ENCODE measurements at regions not wholly inside any gene's neighbourhood (a gene's known extent, or its start where the extent isn't known, plus 50 kb on each side); places are given as distances from the start of the nearest gene placed in this dataset.
"Not testable (repeated sequence)": the region's sequence is repeated elsewhere in the genome, so short reads cannot be mapped to it uniquely, and the experiment has no call there.

DNA sequence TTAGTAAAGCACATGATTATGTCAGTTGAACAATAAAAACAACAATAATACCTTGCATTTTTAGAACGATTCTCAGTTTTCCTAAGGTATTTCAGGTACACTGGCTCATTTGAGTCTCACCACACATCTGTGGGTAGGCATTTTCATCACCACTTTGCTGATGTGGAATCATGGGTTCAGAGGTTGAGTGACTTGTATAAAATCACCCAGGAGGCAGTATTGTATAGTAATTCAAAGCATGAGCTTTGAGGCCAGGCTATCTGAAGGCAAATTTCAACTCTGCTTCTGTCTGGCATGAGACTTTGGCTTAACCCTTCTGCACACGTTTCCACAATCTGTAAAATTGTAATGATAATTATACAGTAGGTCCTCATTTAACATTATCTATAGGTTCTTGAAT, 183.9 kb upstream of the CMC1 start:
- no peak overlapping the region for H3K4me2 ChIP-seq (ENCODE audit: low read length)
- H3K9me2 ChIP-seq (ENCODE audit: insufficient read depth, low read length): no peaks in the 10 kb centered on the region
- no peaks in the 10 kb centered on the region for H3K9me3 ChIP-seq (ENCODE audit: low read length)
- TF ChIP-seq, protein P1, sequence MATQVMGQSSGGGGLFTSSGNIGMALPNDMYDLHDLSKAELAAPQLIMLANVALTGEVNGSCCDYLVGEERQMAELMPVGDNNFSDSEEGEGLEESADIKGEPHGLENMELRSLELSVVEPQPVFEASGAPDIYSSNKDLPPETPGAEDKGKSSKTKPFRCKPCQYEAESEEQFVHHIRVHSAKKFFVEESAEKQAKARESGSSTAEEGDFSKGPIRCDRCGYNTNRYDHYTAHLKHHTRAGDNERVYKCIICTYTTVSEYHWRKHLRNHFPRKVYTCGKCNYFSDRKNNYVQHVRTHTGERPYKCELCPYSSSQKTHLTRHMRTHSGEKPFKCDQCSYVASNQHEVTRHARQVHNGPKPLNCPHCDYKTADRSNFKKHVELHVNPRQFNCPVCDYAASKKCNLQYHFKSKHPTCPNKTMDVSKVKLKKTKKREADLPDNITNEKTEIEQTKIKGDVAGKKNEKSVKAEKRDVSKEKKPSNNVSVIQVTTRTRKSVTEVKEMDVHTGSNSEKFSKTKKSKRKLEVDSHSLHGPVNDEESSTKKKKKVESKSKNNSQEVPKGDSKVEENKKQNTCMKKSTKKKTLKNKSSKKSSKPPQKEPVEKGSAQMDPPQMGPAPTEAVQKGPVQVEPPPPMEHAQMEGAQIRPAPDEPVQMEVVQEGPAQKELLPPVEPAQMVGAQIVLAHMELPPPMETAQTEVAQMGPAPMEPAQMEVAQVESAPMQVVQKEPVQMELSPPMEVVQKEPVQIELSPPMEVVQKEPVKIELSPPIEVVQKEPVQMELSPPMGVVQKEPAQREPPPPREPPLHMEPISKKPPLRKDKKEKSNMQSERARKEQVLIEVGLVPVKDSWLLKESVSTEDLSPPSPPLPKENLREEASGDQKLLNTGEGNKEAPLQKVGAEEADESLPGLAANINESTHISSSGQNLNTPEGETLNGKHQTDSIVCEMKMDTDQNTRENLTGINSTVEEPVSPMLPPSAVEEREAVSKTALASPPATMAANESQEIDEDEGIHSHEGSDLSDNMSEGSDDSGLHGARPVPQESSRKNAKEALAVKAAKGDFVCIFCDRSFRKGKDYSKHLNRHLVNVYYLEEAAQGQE (IDR thresholded peaks at IDR 0.05; ENCODE audit: borderline replicate concordance): no peak
- TF ChIP-seq EZH2 (IDR thresholded peaks at IDR 0.05; ENCODE audit: borderline replicate concordance, insufficient read depth, low read length, poor library complexity, severe bottlenecking) (no peak), SMC3 (conservative IDR thresholded peaks at IDR 0.05; ENCODE audit: poor library complexity) (no peak), POLR2AphosphoS5 (IDR thresholded peaks at IDR 0.05) (no peak), RAD21 (conservative IDR thresholded peaks at IDR 0.05) (no peak), MXI1 (conservative IDR thresholded peaks at IDR 0.05; ENCODE audit: poor library complexity, severe bottlenecking) (no peak), TAF1 (IDR thresholded peaks at IDR 0.05; ENCODE audit: low read depth) (no peak), EP300 (conservative IDR thresholded peaks at IDR 0.05; ENCODE audit: poor library complexity, severe bottlenecking) (no peak)
- TF ChIP-seq, protein P2, sequence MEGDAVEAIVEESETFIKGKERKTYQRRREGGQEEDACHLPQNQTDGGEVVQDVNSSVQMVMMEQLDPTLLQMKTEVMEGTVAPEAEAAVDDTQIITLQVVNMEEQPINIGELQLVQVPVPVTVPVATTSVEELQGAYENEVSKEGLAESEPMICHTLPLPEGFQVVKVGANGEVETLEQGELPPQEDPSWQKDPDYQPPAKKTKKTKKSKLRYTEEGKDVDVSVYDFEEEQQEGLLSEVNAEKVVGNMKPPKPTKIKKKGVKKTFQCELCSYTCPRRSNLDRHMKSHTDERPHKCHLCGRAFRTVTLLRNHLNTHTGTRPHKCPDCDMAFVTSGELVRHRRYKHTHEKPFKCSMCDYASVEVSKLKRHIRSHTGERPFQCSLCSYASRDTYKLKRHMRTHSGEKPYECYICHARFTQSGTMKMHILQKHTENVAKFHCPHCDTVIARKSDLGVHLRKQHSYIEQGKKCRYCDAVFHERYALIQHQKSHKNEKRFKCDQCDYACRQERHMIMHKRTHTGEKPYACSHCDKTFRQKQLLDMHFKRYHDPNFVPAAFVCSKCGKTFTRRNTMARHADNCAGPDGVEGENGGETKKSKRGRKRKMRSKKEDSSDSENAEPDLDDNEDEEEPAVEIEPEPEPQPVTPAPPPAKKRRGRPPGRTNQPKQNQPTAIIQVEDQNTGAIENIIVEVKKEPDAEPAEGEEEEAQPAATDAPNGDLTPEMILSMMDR (IDR thresholded peaks at IDR 0.05; ENCODE audit: poor library complexity, severe bottlenecking): no peak
- no peaks in the 10 kb centered on the region for H3K27me3 ChIP-seq (ENCODE audit: insufficient read depth, low read depth, low read length)
- H3K36me3 ChIP-seq (ENCODE audit: insufficient read depth, low read length): no peaks in the 10 kb centered on the region
- no peak overlapping the region for H3K4me3 ChIP-seq (ENCODE audit: low read length)
- H3K27ac ChIP-seq (ENCODE audit: low read length): no peak overlapping the region
- no peak overlapping the region for H3K9ac ChIP-seq (ENCODE audit: low read length)
- no peaks in the 10 kb centered on the region for H3F3A ChIP-seq (ENCODE audit: insufficient read depth, low read length, poor library complexity, severe bottlenecking)
- no peaks in the 10 kb centered on the region for H4K20me1 ChIP-seq (ENCODE audit: insufficient read depth)
- no peak overlapping the region for H2AFZ ChIP-seq (ENCODE audit: low read depth, low read length)
- no peaks in the 10 kb centered on the region for H3K79me2 ChIP-seq (replicated peaks; ENCODE audit: insufficient read depth, low read length)

DNA sequence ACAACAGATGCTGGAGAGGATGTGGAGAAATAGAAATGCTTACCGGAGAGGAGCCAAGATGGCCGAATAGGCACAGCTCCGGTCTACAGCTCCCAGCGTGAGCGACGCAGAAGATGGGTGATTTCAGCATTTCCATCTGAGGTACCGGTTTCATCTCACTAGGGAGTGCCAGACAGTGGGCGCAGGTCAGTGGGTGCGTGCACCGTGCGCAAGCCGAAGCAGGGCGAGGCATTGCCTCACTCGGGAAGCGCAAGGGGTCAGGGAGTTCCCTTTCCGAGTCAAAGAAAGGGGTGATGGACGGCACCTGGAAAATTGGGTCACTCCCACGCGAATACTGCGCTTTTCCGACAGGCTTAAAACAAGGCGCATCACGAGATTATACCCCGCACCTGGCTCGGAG, 182.2 kb upstream of the CMC1 start:
- H3K36me3 ChIP-seq (ENCODE audit: insufficient read depth, low read length); H3K9ac ChIP-seq (ENCODE audit: low read length); H3K9me3 ChIP-seq (ENCODE audit: low read length); H3K79me2 ChIP-seq (replicated peaks; ENCODE audit: insufficient read depth, low read length); H3K27ac ChIP-seq (ENCODE audit: low read length); H3K4me3 ChIP-seq (ENCODE audit: low read length); H3K4me2 ChIP-seq (ENCODE audit: low read length); H2AFZ ChIP-seq (ENCODE audit: low read depth, low read length); H3K27me3 ChIP-seq (ENCODE audit: insufficient read depth, low read depth, low read length); H4K20me1 ChIP-seq (ENCODE audit: insufficient read depth); H3F3A ChIP-seq (ENCODE audit: insufficient read depth, low read length, poor library complexity, severe bottlenecking); H3K9me2 ChIP-seq (ENCODE audit: insufficient read depth, low read length): not testable (repeated sequence)

DNA sequence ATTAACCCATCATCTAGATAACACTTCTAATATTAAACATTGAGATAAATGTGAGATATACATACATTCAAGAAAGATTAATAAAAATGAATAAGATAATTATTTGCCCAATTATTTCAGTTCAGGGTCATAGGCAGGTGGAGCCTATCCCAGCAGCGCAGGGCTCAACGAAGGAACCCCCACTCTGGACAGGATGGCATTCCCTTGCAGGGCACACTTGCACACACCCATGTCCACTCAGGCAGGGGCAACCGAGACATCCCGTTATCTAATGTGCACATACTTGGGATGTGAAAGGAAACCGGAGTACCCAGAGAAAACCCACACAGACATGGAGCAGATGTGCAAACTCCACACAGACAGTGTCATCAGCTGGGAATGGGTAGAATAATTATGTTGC, 175.4 kb upstream of the CMC1 start:
- Histone ChIP-seq H3K9ac (ENCODE audit: low read length) (no peak overlapping the region), H3K4me2 (ENCODE audit: low read length) (no peak overlapping the region), H3K27me3 (ENCODE audit: insufficient read depth, low read depth, low read length) (no peaks in the 10 kb centered on the region), H3K36me3 (ENCODE audit: insufficient read depth, low read length) (no peaks in the 10 kb centered on the region), H2AFZ (ENCODE audit: low read depth, low read length) (no peak overlapping the region), H3K4me3 (ENCODE audit: low read length) (no peak overlapping the region), H3K79me2 (replicated peaks; ENCODE audit: insufficient read depth, low read length) (no peaks in the 10 kb centered on the region), H3K27ac (ENCODE audit: low read length) (no peak overlapping the region), H3K9me2 (ENCODE audit: insufficient read depth, low read length) (no peaks in the 10 kb centered on the region), H4K20me1 (ENCODE audit: insufficient read depth) (no peaks in the 10 kb centered on the region), H3K9me3 (ENCODE audit: low read length) (no peaks in the 10 kb centered on the region), H3F3A (ENCODE audit: insufficient read depth, low read length, poor library complexity, severe bottlenecking) (no peaks in the 10 kb centered on the region)
- TF ChIP-seq SMC3 (conservative IDR thresholded peaks at IDR 0.05; ENCODE audit: poor library complexity) (no peak), EZH2 (IDR thresholded peaks at IDR 0.05; ENCODE audit: borderline replicate concordance, insufficient read depth, low read length, poor library complexity, severe bottlenecking) (no peak), EP300 (conservative IDR thresholded peaks at IDR 0.05; ENCODE audit: poor library complexity, severe bottlenecking) (no peak), MXI1 (conservative IDR thresholded peaks at IDR 0.05; ENCODE audit: poor library complexity, severe bottlenecking) (no peak), RAD21 (conservative IDR thresholded peaks at IDR 0.05) (no peak), POLR2AphosphoS5 (IDR thresholded peaks at IDR 0.05) (no peak), TAF1 (IDR thresholded peaks at IDR 0.05; ENCODE audit: low read depth) (no peak)
- TF ChIP-seq, protein P2 (IDR thresholded peaks at IDR 0.05; ENCODE audit: poor library complexity, severe bottlenecking): no peak
- TF ChIP-seq, protein P1 (IDR thresholded peaks at IDR 0.05; ENCODE audit: borderline replicate concordance): no peak
